ENCODE measurements at regions not wholly inside any gene's neighbourhood (a gene's known extent, or its start where the extent isn't known, plus 50 kb on each side); places are given as distances from the start of the nearest gene placed in this dataset.
A peak's percentile ranks its signal among the peaks of the same experiment; 100 is the strongest.

GRCh38 chr6:127030836-127031235, 87.6 kb upstream of the RSPO3 start:
- peak overlapping the region; percentile 53 for H3K27ac Mint-ChIP-seq
- no peaks in the 10 kb centered on the region for H3K9me3 Mint-ChIP-seq
- H3K36me3 Mint-ChIP-seq, result no peaks in the 10 kb centered on the region

DNA sequence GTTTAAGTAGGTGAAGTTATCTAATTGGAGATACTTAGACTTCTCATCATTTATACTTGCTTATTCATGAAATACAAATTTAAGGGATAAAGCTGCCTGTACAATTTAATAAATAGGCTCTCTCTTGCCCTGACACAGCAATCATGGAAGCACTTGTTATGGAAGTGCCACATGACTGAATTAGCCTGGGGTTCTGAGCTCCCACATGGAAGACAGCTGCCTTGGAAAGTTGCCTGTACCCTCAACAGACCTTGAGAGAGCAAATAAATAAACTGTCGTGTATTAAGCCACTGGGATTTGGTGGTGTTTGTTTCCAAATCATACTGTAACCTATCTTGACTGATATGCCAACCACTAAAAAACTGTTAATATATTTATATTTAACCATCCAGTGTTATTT, 87.0 kb upstream of the RSPO3 start:
- Mint-ChIP-seq H3K4me3 (no peak overlapping the region), H3K27ac (peak overlapping the region; percentile 79), H3K4me1 (peaks cover 57% of the 10 kb centered on the region), H3K27me3 (ENCODE audit: low read depth) (no peaks in the 10 kb centered on the region), H3K9me3 (no peaks in the 10 kb centered on the region), H3K36me3 (no peaks in the 10 kb centered on the region)
- no peak for DNase-seq (ENCODE audit: low spot score in 2 of 2, unreplicated experiment in 2 of 2)
- TF ChIP-seq CTCF (IDR thresholded peaks at IDR 0.05; ENCODE audit: unreplicated experiment), result no peak

More at GRCh38 chr6:127030836-127031235, 87.6 kb upstream of the RSPO3 start:
- Mint-ChIP-seq H3K4me1 (peaks cover 62% of the 10 kb centered on the region), H3K4me3 (no peak overlapping the region), H3K27me3 (ENCODE audit: low read depth) (no peaks in the 10 kb centered on the region)
- TF ChIP-seq CTCF (IDR thresholded peaks at IDR 0.05; ENCODE audit: unreplicated experiment), result no peak
- no peak for DNase-seq (ENCODE audit: low spot score in 2 of 2, unreplicated experiment in 2 of 2)

DNA sequence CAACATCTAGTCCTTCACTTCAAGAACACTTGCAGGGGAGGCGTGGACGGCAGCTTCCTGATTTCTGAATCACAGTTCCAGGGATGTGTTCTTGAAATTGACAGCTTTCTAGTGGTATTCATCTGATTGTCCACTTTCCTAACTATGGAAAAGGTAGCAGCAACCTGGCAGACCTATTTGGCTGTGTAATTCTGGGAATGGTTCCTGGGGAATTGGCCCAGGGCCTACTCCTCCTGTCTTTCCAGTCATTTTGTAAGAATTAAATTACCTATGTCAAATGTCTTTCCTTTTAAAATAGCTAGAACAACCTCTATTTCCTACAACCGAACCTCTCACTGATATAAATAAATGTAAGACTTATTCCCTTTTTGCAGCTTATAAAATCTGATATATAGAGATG, 85.5 kb upstream of the RSPO3 start:
- Mint-ChIP-seq H3K4me3 (no peak overlapping the region), H3K36me3 (peaks cover 2% of the 10 kb centered on the region), H3K4me1 (peaks cover 47% of the 10 kb centered on the region), H3K27me3 (ENCODE audit: low read depth) (no peaks in the 10 kb centered on the region), H3K9me3 (peaks cover 9% of the 10 kb centered on the region), H3K27ac (peak overlapping the region; percentile 47)
- no peak for TF ChIP-seq CTCF (IDR thresholded peaks at IDR 0.05; ENCODE audit: unreplicated experiment)
- no peak for DNase-seq (ENCODE audit: low spot score in 2 of 2, unreplicated experiment in 2 of 2)

- Mint-ChIP-seq H3K27me3 (ENCODE audit: low read depth) (no peaks in the 10 kb centered on the region), H3K4me3 (no peak overlapping the region), H3K36me3 (peaks cover 21% of the 10 kb centered on the region), H3K9me3 (peaks cover 32% of the 10 kb centered on the region), H3K4me1 (no peaks in the 10 kb centered on the region), H3K27ac (no peak overlapping the region)
- no peak for TF ChIP-seq CTCF (IDR thresholded peaks at IDR 0.05; ENCODE audit: unreplicated experiment)
- DNase-seq (ENCODE audit: low spot score in 2 of 2, unreplicated experiment in 2 of 2), result no peak
These were observed 66.8 kb upstream of the RSPO3 start for GRCh38 chr6:127051571-127052260.

DNA sequence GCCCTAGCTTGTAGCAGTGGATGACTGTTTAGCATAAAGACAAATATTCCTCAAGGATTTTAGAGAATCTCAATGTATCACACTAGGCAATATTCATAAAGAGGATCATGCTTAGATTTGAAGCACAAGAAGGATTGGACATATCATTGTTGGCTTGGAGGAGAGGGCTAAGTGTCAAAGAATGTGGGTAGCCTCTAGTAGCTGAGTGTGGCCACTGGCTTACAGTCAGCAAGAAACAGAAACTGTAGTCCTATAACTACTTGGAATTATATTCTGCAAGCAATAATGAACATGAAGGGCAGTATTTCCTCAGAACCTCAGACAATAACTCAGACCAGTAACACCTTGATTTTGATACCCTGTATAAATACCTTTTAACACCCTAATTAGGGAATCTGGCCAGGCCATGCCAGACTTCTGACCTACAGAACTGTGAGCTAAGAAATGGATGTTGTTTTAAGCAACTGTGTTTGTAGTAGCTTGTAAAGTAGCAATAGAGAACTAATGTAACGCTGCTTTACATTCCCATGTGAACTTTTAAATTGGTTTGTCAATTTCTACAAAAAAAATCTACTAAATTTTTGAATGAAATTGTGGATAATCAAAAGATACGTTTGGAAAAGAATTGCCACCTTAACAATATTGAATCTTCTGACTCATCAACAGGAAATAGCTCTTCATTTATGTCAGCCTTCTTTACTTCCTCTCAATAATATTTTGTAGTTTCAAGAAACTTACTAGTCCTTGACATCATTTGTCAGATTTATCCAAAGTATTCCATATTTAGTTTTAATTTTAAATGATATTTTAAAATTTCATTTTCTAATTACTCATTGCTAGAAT, 65.2 kb upstream of the RSPO3 start:
- TF ChIP-seq CTCF (IDR thresholded peaks at IDR 0.05; ENCODE audit: unreplicated experiment), result no peak
- Mint-ChIP-seq H3K4me3 (no peak overlapping the region), H3K4me1 (no peaks in the 10 kb centered on the region), H3K27me3 (ENCODE audit: low read depth) (no peaks in the 10 kb centered on the region), H3K27ac (no peak overlapping the region), H3K36me3 (peaks cover 17% of the 10 kb centered on the region), H3K9me3 (peaks cover 35% of the 10 kb centered on the region)
- DNase-seq (ENCODE audit: low spot score in 2 of 2, unreplicated experiment in 2 of 2), result no peak

All from mesothelial cell of epicardium (in vitro differentiated cells).